GM12891 (cell line): ENCODE measurements at regions not wholly inside any gene's neighbourhood (a gene's known extent, or its start where the extent isn't known, plus 50 kb on each side); places are given as distances from the start of the nearest gene placed in this dataset.

ENCODE experiments used
- PAX5 ChIP-seq: IDR thresholded peaks from 2 replicates; pipeline ENCODE4 v1.6.1; 2011; ENCODE audit warnings: low read length, moderate library complexity, mild to moderate bottlenecking; ENCODE audit not compliant: insufficient read depth, severe bottlenecking
- POLR2A ChIP-seq: IDR thresholded peaks from 2 replicates; pipeline ENCODE4 v1.6.1; 2011; ENCODE audit warnings: low read depth, low read length, control low read depth
- POLR2AphosphoS5 ChIP-seq: IDR thresholded peaks from 2 replicates; pipeline ENCODE4 v1.6.1; 2011; ENCODE audit warnings: low read depth, low read length, control low read depth
- POU2F2 ChIP-seq: IDR thresholded peaks from 2 replicates; pipeline ENCODE4 v1.6.1; 2011; ENCODE audit warnings: low read depth, mild to moderate bottlenecking, control low read depth, low read length, moderate library complexity
- SPI1 ChIP-seq: IDR thresholded peaks from 2 replicates; pipeline ENCODE4 v1.6.1; 2011; ENCODE audit warnings: low read depth, low read length, control low read depth
- TAF1 ChIP-seq: IDR thresholded peaks from 2 replicates; pipeline ENCODE4 v1.6.1; 2011; ENCODE audit warnings: low read depth, low read length, control low read depth

GRCh38 chr2:196420143-196420542 is 219.4 kb upstream of the CCDC150 start:
- TF ChIP-seq POLR2AphosphoS5 (no peak), POLR2A (no peak), SPI1 (no peak), TAF1 (no peak), PAX5 (no peak), POU2F2 (no peak)
